ENCODE measurements at regions not wholly inside any gene's neighbourhood (a gene's known extent, or its start where the extent isn't known, plus 50 kb on each side); places are given as distances from the start of the nearest gene placed in this dataset.

DNA sequence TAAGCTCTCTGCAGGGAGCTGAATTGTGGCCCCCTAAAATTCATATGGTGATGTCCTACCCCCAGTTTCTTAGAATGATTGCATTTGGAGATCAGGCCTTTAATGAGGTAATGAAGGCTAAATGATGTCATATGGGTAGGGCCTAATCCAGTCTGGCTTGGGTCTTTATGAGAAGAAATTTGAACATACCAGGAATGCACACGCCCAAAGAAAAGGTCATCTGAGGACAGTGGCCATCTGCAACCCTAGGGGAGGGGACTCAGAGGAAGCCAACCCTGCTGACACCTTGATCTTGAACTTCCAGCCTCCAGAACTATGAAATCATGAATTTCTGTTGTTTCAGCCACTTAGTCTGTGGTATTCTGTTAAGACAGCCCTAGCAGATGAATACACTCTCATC, 426.7 kb downstream of the EPHA4 start:
- Mint-ChIP-seq H3K36me3 (ENCODE audit: insufficient read depth) (no peaks in the 10 kb centered on the region), H3K27ac (no peak overlapping the region), H3K9me3 (ENCODE audit: low read depth) (peaks cover 4% of the 10 kb centered on the region), H3K27me3 (no peaks in the 10 kb centered on the region), H3K4me1 (ENCODE audit: low read depth) (no peaks in the 10 kb centered on the region), H3K4me3 (ENCODE audit: low read depth) (no peak overlapping the region)
- TF ChIP-seq, protein P1, sequence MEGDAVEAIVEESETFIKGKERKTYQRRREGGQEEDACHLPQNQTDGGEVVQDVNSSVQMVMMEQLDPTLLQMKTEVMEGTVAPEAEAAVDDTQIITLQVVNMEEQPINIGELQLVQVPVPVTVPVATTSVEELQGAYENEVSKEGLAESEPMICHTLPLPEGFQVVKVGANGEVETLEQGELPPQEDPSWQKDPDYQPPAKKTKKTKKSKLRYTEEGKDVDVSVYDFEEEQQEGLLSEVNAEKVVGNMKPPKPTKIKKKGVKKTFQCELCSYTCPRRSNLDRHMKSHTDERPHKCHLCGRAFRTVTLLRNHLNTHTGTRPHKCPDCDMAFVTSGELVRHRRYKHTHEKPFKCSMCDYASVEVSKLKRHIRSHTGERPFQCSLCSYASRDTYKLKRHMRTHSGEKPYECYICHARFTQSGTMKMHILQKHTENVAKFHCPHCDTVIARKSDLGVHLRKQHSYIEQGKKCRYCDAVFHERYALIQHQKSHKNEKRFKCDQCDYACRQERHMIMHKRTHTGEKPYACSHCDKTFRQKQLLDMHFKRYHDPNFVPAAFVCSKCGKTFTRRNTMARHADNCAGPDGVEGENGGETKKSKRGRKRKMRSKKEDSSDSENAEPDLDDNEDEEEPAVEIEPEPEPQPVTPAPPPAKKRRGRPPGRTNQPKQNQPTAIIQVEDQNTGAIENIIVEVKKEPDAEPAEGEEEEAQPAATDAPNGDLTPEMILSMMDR (IDR thresholded peaks at IDR 0.05; ENCODE audit: unreplicated experiment) = no peak
- DNase-seq (ENCODE audit: low spot score, unreplicated experiment) = no peak

DNA sequence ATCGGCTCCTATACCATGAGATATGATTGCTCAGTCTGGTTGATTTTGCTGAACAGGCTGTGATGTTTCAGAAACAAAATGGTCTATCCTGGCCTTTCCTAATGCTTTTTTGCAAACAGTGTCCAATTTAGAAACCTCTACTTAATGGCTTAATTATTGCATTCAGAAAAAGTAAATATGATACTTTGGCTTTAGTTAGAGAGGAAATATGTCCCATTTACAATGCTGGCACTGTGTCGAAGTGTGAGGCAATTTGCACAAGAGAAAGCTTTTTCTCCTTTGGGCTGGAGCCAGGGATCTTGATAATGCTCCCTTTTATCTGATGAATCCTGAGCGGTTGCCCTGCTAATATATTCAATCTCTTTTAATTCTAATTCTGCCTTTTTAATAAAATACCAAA, 418.9 kb downstream of the EPHA4 start:
- no peak for DNase-seq (ENCODE audit: low spot score, unreplicated experiment)
- H3K4me3 Mint-ChIP-seq (ENCODE audit: low read depth) = no peak overlapping the region
- no peaks in the 10 kb centered on the region for H3K9me3 Mint-ChIP-seq (ENCODE audit: low read depth)
- TF ChIP-seq, protein P1 (IDR thresholded peaks at IDR 0.05; ENCODE audit: unreplicated experiment) = no peak
- no peaks in the 10 kb centered on the region for H3K27me3 Mint-ChIP-seq
- no peak overlapping the region for H3K27ac Mint-ChIP-seq
- H3K4me1 Mint-ChIP-seq (ENCODE audit: low read depth) = peaks cover 2% of the 10 kb centered on the region
- no peaks in the 10 kb centered on the region for H3K36me3 Mint-ChIP-seq (ENCODE audit: insufficient read depth)

GRCh38 chr2:221154176-221154575, 417.9 kb downstream of the EPHA4 start:
- H3K9me3 Mint-ChIP-seq (ENCODE audit: low read depth) = no peaks in the 10 kb centered on the region
- no peak for DNase-seq (ENCODE audit: low spot score, unreplicated experiment)
- TF ChIP-seq, protein P1 (IDR thresholded peaks at IDR 0.05; ENCODE audit: unreplicated experiment) = no peak
- no peak overlapping the region for H3K4me3 Mint-ChIP-seq (ENCODE audit: low read depth)
- H3K27me3 Mint-ChIP-seq = no peaks in the 10 kb centered on the region
- no peaks in the 10 kb centered on the region for H3K36me3 Mint-ChIP-seq (ENCODE audit: insufficient read depth)
- H3K4me1 Mint-ChIP-seq (ENCODE audit: low read depth) = peaks cover 2% of the 10 kb centered on the region
- no peak overlapping the region for H3K27ac Mint-ChIP-seq

DNA sequence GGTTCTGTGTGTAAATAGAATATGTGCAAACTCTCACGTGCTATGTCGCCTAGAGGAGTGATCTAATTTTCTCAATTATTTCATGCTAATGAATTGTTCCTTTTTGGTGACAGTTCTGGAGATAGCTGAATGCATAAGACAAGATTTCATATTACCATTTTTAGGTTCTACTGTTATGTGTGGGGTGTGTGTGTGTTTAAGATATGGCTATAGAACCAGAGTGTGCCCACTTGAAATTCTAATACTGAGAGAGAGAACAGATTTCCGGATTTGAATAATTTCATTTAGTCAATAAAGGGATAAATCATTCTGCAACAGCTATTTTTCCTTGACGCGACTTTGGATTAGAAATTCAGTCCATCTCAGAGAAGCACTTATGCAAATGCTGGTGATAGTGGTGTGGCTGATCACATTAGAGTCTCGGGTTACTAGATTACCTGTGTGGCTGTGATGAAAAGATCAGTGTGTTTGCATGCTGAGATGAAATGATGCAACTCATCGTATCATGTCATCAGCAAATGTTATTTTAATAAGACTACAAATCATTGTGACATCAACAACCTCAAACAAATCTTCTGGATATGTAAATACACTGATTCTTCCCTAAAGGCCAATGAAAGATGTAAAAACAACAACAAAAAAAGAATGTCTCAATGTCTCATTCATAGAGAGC, 415.9 kb downstream of the EPHA4 start:
- no peak overlapping the region for H3K27ac Mint-ChIP-seq
- DNase-seq (ENCODE audit: low spot score, unreplicated experiment) = no peak
- H3K36me3 Mint-ChIP-seq (ENCODE audit: insufficient read depth) = no peaks in the 10 kb centered on the region
- H3K9me3 Mint-ChIP-seq (ENCODE audit: low read depth) = no peaks in the 10 kb centered on the region
- TF ChIP-seq, protein P1 (IDR thresholded peaks at IDR 0.05; ENCODE audit: unreplicated experiment) = no peak
- H3K27me3 Mint-ChIP-seq = no peaks in the 10 kb centered on the region
- no peak overlapping the region for H3K4me3 Mint-ChIP-seq (ENCODE audit: low read depth)
- peaks cover 5% of the 10 kb centered on the region for H3K4me1 Mint-ChIP-seq (ENCODE audit: low read depth)

DNA sequence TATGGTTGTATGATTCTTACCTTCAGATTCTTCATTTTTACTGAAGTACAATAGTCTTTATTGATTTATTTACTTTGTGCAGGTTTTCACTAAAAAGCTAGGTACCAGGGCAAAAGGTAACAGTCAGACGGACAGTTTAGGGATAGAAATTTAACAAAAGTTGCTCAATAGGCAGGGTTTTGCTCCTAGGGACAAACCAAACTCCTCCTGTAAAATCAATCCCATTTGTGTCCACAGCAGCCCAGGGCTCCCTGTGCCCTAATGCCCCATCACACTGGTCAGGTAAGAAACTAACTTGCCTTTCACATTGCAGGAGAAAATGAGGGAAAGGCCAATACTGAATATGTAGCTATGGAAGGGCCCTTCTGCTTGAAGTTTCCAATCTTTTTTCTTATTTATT, 410.9 kb downstream of the EPHA4 start:
- DNase-seq (ENCODE audit: low spot score, unreplicated experiment) = no peak
- Mint-ChIP-seq H3K4me1 (ENCODE audit: low read depth) (peaks cover 3% of the 10 kb centered on the region), H3K36me3 (ENCODE audit: insufficient read depth) (no peaks in the 10 kb centered on the region), H3K4me3 (ENCODE audit: low read depth) (no peak overlapping the region), H3K27me3 (no peaks in the 10 kb centered on the region), H3K27ac (no peak overlapping the region), H3K9me3 (ENCODE audit: low read depth) (no peaks in the 10 kb centered on the region)
- TF ChIP-seq, protein P1 (IDR thresholded peaks at IDR 0.05; ENCODE audit: unreplicated experiment) = no peak
